Suppressor macrophage treated with lipopolysaccharide for 4 hours (primary cell): ENCODE measurements at regions not wholly inside any gene's neighbourhood (a gene's known extent, or its start where the extent isn't known, plus 50 kb on each side); places are given as distances from the start of the nearest gene placed in this dataset.

Experiments used
- DNase-seq: peaks from one replicate; pipeline ENCODE4 v3.0.0-alpha.2; 2020

DNA sequence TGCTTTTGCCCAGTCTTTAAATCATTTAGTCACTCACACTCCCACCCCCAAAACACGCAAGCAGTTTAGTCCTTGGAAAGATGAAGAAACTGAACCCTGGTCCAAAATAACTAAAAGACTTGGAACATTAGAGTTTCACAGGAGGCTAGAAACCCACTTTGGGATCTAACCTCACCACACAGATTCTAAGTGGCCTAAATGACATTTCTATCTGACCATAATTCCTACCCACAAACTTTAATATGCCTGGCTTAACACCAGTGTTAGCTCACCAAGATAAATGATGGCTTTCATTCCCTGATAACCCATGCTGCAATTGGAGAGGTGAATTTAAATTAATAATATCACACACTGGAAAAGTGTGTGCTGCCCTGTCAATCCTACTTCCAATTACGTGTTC lies 295.3 kb upstream of the UBE2E2 start:
- DNase-seq = no peak

DNA sequence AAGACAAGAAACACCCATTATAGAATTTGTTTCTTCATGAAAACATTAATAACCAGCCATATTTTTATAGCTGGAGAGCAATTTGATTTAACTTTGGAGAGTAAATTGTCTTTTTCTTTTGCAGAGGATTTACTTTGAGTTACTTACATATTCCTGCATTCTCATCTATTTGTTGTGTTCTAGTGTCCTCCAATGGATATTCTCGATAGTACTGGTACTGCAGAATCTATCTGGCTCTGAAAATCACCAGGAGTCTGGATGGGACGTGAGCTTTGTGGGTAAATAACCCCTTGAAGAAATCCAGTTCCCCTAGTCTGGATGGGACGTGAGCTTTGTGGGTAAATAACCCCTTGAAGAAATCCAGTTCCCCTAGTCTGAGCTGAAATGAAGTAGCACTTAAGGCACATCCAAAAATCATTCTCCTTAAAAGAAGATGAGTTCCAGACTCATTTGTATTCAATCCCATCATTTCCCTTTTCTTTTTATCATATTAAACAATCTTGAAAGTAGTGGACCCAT lies 294.1 kb upstream of the UBE2E2 start:
- DNase-seq = no peak

DNA sequence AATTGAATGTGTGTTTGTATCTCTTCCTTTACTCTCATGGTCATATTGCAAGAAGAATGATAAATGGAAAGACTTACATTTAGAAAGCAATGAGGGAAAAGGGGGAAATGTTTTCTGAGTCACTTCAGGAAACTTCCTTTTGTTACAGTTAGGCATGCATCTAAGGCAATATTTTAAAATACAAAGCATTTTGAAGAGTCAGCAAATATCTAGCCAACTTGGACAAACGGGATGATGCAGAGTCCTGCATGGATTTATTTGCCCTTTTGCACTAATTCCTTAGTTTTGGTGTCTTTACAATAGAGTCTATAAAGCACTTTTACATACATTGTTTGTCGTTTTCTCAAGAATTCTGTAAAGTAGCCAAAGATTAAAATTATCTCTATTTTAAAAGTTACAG lies 286.2 kb upstream of the UBE2E2 start:
- DNase-seq = no peak

DNA sequence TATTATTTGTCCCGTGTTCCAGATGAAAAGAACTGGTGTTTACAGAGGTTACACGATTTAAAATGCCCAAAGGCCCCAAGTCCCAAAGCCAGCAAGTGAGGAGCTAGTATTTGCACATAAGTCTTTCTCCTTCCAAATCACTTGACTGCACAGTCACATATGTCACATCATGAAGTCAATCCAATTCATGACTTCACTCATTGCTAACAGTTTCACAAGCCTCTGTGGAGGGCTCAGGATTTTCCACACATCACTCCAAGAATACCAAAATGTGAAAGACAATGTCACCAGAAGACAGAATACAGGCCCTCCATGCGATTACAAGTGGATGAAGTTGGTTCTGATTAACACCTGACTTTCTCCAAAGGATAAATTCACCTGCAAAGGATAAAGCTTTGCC lies 283.1 kb upstream of the UBE2E2 start:
- DNase-seq = no peak

DNA sequence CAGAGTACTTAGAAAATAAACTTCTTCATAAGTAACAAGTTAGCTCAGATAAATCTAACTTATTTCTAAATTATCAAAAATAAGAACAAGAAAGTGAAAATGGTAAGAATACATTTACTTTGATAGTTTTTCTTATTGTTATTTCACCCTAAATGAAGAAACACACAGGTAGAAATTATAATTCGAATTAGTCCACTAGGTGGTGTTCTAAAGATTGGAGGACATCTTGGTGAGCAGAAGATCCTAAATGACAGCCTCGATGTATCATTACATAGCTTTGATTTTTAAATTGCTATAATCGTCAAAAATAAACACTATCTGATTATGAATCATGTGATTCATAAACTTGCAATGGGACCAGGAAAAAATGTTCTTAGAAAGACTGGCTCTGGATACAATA lies 280.8 kb upstream of the UBE2E2 start:
- peak; percentile 18 for DNase-seq

DNA sequence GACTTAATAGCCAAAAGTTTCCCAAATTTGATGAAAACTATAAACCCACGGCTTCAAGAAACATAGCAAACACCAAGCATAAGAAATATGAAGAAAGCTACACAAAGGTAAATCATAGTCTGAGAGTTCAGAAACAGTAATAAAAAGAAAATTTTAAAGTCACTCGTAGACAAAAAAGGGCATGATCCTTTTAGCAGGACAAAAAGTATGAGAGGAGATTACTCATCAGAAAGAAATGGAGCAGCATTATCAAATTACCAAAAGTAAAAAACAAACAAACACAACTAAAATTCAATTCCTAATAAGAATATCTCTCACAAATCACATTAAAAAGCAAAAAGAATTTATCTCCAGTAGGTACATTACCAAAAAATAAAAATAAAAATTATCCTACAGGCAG lies 279.4 kb upstream of the UBE2E2 start:
- no peak for DNase-seq

DNA sequence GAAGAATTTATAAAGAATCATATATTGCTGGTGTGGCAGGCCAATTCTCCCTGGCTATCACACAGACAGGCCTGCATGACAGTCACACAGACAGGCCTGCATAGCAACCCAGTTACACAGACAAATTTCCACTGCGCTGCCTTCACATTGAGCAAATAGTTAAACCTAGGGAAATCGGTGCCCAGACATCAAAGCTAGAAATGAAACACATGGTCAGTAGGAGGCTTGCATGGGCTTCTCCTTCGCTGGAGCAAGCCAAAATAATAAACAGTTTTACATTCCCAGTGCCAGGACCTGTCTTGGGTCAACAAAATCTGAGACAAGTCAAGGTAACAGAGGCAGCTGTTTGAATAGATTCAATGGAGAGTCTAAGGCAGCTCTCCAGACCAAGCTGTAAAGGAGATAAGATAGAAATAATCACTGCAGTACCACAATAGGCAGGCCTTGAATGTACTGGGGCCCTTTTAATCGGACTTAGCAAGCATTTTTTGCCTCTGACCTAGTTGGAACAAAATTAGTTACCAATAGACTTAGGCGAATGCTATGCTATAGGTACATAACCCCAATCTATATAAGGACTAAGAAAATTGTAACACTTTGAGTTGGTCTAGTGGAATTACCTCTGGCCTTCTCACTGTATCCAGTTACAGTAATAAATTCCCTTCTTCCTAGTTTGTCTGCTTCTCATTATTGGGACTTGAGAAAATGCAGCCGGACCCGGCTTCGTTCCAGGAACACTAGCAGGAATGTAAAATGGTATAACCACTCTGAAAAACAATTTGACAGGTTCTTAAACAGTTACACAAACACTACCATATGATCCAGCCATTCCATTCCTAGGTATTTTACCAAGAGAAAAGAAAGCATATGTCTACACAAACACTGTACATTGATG lies 274.7 kb upstream of the UBE2E2 start:
- DNase-seq = no peak

DNA sequence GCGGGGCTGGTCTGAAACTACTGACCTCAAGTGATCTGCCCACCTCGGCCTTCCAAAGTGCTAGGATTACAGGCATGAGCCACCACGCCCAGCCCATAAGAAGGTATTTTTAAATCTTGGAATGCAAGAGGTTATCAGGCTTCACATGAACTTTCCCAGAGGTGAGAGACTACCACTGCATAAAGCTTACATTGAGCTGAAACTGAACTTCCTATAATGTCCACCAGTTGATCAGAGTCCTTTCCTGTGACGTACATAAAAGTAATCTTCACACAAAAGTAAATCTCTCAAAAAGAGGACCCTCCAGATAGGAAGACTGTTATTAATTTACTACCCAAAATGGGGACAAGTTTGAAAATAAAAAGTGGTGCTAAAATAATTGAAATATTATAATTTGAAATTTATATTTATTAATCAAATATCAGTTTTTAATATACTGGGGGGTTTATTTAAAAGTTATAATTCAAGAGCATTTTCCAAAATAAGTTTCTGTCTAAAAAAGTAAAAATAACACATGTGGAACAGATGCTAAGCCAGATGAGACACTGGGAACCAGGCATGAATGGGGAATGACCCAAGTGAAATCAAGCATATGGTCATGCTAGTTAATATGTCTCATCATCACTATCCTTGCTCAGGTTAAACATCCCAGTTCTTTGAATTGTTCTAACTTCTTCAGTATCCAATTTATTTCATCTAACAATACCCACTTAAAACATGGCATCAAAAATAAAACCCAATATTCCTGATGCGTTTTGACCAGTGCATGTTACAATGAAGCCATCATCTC lies 269.9 kb upstream of the UBE2E2 start:
- no peak for DNase-seq

DNA sequence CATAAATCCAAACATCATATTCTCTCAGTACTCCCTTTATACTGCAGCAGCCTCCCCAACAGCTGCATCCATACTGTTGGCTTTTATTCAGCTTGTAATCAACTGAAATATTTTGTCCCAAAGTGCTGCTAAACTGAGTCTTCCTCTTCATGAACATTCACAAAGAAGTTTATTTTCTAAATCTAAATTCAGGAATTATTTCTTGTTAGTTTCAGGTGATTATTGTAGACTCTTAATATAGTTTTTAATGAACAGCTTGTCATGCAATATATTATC lies 269.3 kb upstream of the UBE2E2 start:
- DNase-seq = no peak

DNA sequence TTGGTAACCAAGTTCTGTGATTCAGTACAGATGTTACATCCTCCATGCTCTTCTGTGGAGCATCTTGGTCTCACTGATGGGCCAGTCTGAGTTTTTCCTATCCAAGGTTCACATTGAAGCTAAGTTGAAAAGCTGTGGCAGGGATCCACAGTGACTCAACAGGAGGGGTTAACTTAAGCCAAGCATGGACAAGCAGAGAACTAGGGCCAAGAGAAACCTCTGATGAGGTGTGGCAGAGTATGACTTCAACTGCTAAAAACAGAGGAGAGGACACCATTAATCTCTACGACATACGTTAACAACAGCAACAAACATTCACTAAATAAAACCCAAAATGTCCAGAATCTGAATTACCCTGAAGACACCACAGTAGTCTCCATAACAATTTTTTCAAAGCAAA lies 268.1 kb upstream of the UBE2E2 start:
- no peak for DNase-seq

DNA sequence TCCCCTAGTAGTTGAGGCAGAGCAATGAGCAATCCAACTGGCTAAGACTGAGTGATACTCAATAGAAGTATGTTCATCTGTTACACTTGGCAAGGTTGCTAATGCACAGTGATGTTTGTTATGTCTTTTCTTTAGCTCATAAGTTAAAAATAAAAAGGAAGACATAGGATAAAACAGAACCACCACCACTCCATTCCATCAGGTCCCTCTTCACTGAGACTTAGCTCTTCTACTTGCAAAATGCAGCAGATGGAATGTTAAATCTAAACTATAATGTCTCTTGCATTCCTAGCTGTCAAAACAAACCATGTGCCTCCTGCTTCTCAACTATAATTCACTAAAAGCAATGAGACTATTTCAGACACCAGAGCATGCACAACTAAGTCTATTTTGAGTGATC lies 265.6 kb upstream of the UBE2E2 start:
- DNase-seq = no peak

DNA sequence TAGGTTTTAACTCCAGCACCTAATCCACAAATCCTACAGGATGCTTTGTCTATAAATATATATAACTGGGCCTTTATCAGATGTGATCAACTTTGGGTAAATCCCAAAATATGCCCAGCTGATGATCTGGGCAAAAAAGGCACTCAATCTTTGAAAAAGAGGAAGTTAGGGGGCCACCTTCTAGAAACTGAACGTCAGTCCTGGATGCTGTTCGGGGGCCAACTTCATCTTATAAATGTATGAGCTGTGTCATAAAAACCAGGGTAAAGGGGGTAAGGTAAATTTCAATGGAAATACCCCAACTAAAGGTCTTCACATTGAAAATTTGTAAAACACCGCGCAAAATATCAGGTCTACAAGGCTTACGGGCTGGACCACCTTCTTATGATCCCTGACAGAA lies 264.4 kb upstream of the UBE2E2 start:
- DNase-seq = no peak

DNA sequence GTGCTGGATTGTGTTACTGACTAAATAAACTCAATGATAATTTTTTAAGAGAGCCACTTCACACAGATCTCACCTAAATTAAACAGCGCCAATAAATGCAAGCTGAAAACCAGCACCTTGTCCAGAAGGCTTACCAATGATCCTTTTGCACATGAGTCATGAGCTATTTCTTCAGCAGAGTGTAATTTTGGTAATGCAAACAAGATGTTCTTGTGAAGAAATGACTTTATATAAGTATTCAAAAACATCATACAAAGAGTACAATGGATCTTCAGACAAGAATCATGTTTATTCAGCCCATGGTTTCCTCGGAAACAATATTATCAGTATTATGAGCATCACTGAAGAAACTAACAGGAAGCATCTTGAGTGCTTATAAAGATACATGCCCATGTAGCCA lies 263.8 kb upstream of the UBE2E2 start:
- no peak for DNase-seq

DNA sequence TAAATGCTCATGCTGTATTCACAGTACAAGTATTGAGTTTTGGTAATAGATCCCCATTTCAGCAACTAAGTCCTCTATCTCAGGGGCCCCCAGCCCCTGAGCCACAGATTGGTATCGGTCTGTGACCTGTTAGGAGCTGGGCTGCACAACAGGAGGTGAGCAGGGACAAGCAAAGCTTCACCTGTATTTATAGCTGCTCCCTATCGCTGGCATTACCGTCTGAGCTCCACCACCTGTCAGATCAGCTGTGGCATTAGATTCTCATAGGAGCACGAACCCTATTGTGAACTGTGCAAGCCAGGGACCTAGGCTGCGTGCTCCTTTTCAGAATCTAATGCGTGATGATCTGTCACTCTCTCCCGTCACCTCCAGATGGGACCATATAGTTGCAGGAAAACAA lies 262.8 kb upstream of the UBE2E2 start:
- DNase-seq = no peak

DNA sequence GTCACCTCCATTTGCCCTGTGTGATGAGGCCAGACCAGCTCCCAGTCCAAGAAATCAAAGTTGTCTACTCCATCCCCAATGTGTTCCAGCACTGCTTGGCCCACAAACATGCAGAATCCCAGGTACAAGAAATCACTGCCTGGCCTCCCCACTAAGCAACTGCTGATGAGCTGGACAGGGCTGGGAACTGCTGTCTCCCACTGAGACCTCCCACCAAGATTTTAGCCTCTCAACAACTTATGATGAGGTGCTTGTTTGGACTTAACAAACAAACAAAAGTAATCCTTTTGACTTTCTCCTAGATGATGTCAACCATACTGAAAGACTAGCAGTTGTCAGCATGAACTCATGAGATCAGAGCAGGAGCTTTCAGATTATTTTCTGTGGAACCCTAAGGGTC lies 260.1 kb upstream of the UBE2E2 start:
- no peak for DNase-seq

DNA sequence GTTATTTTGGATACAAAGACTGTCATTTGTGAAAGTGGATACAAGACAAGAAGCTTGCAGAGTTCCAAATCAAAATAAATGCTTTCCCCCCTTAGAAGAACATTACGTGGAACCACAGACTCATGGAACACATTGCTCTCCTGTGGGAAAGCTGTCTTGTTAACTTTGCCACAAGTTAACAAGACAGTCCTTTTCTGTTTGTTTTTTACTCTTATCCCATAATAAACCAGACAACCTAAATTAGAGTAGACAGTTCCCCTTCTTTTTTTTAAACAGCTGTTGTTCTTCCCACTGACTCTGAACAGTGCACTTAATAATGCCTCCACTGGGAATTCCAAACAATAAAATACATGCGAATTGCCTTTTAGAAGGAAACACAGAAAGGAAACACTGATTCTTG lies 255.3 kb upstream of the UBE2E2 start:
- no peak for DNase-seq

DNA sequence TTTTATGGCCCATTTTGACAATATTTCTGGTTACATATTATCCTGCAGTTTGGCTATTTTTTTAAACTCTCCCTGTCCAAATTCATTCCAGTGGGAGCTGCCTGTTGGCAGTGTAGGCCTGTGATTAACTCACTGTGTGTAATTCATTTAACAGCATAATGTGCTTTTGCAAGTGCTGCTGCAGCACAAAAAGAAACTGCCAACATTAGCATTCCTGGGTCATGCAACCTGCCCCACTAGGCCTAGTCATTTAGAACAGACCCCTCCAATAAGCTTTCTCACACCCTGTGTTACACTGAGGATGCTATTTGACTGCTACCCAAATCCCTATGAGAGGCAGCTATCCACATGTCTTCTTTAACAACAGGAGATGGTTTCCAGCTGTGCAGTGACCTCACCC lies 251.2 kb upstream of the UBE2E2 start:
- DNase-seq = no peak

DNA sequence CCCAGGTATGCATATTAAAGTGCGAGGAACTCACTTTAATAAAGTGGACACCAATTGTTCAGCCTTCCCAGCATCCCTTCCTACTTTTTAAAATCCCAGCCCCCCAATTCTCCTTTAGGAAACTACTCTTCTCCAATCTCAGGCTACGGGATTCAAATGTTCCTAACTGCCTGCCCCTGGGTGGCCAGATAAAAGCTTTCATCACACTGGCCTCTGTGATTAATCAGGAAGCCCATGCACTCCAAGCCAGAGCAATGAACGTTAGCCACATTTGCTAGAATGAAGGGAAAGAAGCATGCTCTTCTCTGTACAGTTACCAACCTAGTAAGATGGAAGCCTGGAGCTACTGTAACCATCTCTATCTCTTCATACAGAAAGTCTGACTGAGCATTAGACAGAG lies 250.3 kb upstream of the UBE2E2 start:
- no peak for DNase-seq

DNA sequence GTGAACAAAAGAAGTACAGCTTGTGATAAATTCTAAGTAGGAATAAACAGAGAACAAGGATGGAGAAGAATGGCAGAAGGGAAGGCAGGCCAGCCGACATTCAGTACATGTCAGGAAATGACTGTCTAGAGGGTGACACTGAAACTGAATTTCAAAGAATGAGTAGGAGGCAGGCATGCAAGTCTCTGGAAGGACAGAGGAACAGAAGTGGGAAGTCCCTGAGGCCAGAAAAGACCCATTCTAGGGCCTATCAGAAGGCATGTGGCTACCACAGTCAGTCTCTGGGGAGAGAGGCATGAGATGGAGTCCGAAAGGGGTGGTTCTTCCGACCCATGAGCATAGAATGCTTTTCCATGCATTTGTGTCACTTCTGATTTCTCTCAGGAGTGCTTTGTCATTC lies 243.5 kb upstream of the UBE2E2 start:
- peak; percentile 62 for DNase-seq

DNA sequence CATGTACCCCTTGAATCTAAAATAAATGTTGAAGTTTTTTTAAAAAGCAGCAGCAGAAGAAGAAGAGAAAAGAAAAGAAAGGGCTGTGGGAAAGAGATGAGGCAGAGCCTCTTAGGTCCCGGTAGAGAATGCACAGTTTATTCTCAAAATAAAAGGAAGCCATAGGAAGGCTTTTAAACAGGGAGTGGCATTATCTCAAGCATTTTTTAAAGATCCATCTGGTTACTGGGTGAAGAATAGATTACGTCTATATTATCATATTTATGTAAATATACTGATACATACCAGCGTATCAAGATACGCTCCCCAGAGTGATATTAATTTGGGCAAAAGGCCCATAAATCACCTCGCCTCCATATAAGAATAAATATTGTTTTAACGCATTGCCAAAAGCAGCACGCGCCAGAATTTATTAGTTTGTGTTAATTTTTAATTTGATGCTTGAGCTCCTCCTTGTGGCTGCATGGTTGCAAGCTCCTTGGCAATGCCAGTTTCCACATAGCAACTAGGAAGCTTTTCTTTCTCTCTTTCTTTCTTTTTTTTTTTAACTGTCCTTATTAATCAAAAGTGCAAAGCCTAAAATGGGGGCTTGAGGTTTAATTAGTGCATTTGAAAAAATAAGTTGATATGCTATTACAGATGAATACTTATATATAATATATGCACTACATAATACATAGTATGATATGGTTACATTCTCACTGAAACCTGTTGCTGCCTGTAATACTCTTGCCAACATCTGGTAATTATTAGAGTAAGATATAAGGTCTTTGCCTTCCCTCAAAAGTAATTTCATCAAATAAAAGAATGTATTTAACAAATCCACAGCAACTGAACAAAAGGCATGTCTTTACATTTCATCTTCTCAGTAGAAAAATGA lies 242.8 kb upstream of the UBE2E2 start:
- DNase-seq = peak; percentile 71

DNA sequence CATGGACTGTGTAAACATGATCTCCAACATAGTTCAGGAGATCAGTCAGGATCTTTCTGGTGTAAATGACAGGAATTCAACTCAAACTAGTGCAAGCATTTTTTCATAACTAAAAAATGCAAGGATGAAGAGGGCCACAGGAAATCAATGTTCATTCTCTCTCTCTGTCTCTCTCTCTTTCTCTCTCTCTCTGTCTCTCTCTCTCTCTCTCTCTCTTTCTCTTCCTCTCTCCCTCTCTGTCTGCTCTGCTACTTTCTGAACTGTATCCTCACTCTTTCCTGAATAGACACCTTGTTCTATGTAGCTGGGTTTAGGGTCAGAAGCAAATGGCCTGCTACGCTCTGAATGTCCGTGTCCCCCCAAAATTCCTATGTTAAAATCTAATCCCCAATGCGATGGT lies 240.9 kb upstream of the UBE2E2 start:
- no peak for DNase-seq

DNA sequence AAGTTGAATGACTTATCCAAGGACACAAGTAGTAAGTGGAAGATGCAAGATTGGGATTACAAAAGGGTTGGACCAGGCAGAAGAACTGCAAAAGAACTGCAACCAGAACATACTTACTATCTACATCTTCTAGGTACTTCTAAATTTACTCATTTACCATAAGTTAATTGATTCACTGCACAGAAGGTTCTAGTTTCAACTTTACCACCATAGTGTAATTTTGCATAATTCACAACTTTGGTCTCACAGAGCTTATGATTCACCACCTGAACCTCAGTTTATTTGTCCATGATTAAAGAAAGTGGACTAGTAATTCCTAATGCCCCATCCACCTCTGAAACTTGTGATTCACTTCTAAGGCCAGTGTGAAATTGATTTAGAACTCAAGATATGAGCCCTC lies 236.8 kb upstream of the UBE2E2 start:
- no peak for DNase-seq

DNA sequence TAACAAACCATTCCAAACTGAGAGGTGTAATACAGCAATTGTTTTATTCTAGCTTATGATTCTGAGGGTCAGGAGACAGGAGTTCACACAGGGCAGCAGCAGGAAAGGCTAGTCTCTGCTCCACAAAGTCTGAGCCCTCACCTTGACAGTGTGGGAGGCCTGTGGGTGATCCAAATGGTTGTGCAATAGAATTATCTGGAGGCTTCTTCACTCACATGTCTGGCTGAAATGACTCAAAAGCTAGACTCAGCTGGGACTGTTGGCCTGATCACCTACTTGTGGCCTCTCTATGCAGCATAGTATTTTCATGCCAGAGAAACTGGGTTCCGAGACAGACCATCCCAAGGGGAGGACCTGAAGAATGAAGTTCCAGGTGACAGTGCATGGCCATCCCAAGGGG lies 233.9 kb upstream of the UBE2E2 start:
- no peak for DNase-seq
